ENCODE measurements at regions not wholly inside any gene's neighbourhood (a gene's known extent, or its start where the extent isn't known, plus 50 kb on each side); places are given as distances from the start of the nearest gene placed in this dataset.
"Not testable (repeated sequence)": the region's sequence is repeated elsewhere in the genome, so short reads cannot be mapped to it uniquely, and the experiment has no call there.

DNA sequence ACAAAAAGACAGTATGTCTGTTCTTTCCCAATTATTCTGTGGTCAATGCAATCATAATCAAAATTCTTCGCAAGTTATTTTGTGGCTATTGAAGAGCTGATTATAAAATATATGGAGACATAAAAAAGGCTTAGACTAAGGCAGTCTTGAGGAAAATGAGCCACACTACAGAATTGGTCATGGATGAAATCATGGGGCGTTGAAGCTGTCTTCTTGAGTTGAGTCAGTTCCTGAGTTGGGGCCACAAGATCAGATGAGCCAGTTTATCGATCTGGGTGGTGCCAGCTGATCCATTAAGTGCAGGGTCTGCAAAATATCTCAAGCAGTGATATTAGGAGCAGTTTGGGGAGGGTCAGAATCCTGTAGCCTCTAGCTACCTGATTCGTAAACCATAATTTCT, 96.9 kb upstream of the NUTM2F start:
- not testable (repeated sequence) for DNase-seq; H3K79me1 ChIP-seq (replicated peaks; ENCODE audit: low read length, poor library complexity, severe bottlenecking); H2BK120ac ChIP-seq (ENCODE audit: low read depth, low read length); H3K4ac ChIP-seq (ENCODE audit: low read depth in 1 of 2, low read length in 2 of 2); H3K4me1 ChIP-seq (ENCODE audit: control insufficient read depth, insufficient read depth, low read depth, low read length); H3K9ac ChIP-seq (ENCODE audit: low read length); H3K9me3 ChIP-seq (ENCODE audit: control insufficient read depth, low read length); H2AK5ac ChIP-seq (ENCODE audit: low read length, severe bottlenecking); H3K4me3 ChIP-seq (ENCODE audit: insufficient read depth in 1 of 2, low read depth in 1 of 2, low read length in 2 of 2); H3K18ac ChIP-seq (ENCODE audit: low read depth in 1 of 2, low read length in 2 of 2); H2BK12ac ChIP-seq (ENCODE audit: low read length in 2 of 2); H2BK15ac ChIP-seq (ENCODE audit: low read depth, poor library complexity, severe bottlenecking); H3K23ac ChIP-seq (ENCODE audit: low read length in 2 of 2); H4K91ac ChIP-seq (ENCODE audit: low read length); H3K14ac ChIP-seq (ENCODE audit: low read length in 2 of 2); H2AFZ ChIP-seq (ENCODE audit: low read depth, low read length); H2BK5ac ChIP-seq (ENCODE audit: low read depth, low read length, poor library complexity, severe bottlenecking); H3K27me3 ChIP-seq (ENCODE audit: control insufficient read depth in 1 of 2, insufficient read depth in 1 of 2, low read length in 2 of 2); H3K36me3 ChIP-seq (ENCODE audit: control insufficient read depth in 1 of 2, insufficient read depth in 2 of 2, low read depth in 1 of 2, low read length in 2 of 2); H3K27ac ChIP-seq (ENCODE audit: low read length, poor library complexity, severe bottlenecking); H4K8ac ChIP-seq (ENCODE audit: low read length); H3K4me2 ChIP-seq (ENCODE audit: low read length, poor library complexity, severe bottlenecking)
- WGBS: 98% methylated on average over 2 of the region's 4 CpGs

DNA sequence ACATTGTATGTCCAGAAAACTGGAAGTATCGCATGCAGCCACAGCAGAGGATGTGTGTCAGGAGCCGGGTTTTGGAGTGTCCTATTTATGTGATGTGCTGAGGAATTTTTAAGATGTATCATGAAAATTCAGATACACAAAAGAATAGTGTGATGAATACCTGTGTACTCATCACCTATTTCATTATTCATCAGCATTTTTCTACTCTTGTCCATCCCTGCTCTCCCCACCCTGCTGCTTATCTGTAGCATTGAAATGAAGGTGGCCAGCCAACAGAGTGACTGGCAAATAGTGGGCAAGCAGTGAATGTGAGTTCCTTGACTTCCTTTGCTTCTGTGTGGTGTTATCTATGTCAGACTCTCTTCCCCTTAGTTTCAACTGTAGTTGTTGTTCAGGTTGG, 108.7 kb upstream of the NUTM2F start:
- not testable (repeated sequence) for H2BK15ac ChIP-seq (ENCODE audit: low read depth, poor library complexity, severe bottlenecking); H4K91ac ChIP-seq (ENCODE audit: low read length); H3K14ac ChIP-seq (ENCODE audit: low read length in 2 of 2); H2AK5ac ChIP-seq (ENCODE audit: low read length, severe bottlenecking); H3K4me3 ChIP-seq (ENCODE audit: insufficient read depth in 1 of 2, low read depth in 1 of 2, low read length in 2 of 2); H3K9me3 ChIP-seq (ENCODE audit: control insufficient read depth, low read length); H3K9ac ChIP-seq (ENCODE audit: low read length); H3K79me1 ChIP-seq (replicated peaks; ENCODE audit: low read length, poor library complexity, severe bottlenecking); H2AFZ ChIP-seq (ENCODE audit: low read depth, low read length); H3K27me3 ChIP-seq (ENCODE audit: control insufficient read depth in 1 of 2, insufficient read depth in 1 of 2, low read length in 2 of 2); H2BK12ac ChIP-seq (ENCODE audit: low read length in 2 of 2); H3K4me1 ChIP-seq (ENCODE audit: control insufficient read depth, insufficient read depth, low read depth, low read length); H2BK5ac ChIP-seq (ENCODE audit: low read depth, low read length, poor library complexity, severe bottlenecking); H3K4ac ChIP-seq (ENCODE audit: low read depth in 1 of 2, low read length in 2 of 2); H3K4me2 ChIP-seq (ENCODE audit: low read length, poor library complexity, severe bottlenecking); DNase-seq; H3K27ac ChIP-seq (ENCODE audit: low read length, poor library complexity, severe bottlenecking); H3K18ac ChIP-seq (ENCODE audit: low read depth in 1 of 2, low read length in 2 of 2); H4K8ac ChIP-seq (ENCODE audit: low read length); H2BK120ac ChIP-seq (ENCODE audit: low read depth, low read length); H3K23ac ChIP-seq (ENCODE audit: low read length in 2 of 2)
- no CpG with 5 or more reads among the region's 2 CpGs for WGBS
- H3K36me3 ChIP-seq (ENCODE audit: control insufficient read depth in 1 of 2, insufficient read depth in 2 of 2, low read depth in 1 of 2, low read length in 2 of 2): peaks cover 5 to 21% of the 10 kb centered on the region in 2 experiments

DNA sequence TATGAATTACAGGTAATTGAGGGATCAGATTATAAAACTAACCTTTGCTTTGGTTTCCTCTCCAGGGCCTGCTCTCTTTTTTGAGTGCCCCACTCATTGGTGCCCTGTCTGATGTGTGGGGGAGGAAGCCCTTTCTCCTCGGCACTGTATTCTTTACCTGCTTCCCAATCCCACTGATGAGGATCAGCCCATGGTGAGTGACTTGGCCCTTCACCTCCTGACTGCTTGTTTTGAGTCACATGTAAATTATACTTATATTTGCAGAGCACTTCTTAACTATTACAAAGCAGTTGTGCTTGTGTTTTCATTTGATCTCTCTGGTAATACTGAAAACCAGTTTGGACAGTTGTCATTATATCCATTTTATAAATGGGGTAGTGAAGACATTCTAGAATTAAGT, 109.9 kb upstream of the NUTM2F start:
- H2BK5ac ChIP-seq (ENCODE audit: low read depth, low read length, poor library complexity, severe bottlenecking); H3K79me1 ChIP-seq (replicated peaks; ENCODE audit: low read length, poor library complexity, severe bottlenecking); H3K4me3 ChIP-seq (ENCODE audit: insufficient read depth in 1 of 2, low read depth in 1 of 2, low read length in 2 of 2); H3K27me3 ChIP-seq (ENCODE audit: control insufficient read depth in 1 of 2, insufficient read depth in 1 of 2, low read length in 2 of 2); H3K23ac ChIP-seq (ENCODE audit: low read length in 2 of 2); H2AK5ac ChIP-seq (ENCODE audit: low read length, severe bottlenecking); H2AFZ ChIP-seq (ENCODE audit: low read depth, low read length); H3K18ac ChIP-seq (ENCODE audit: low read depth in 1 of 2, low read length in 2 of 2); H3K9ac ChIP-seq (ENCODE audit: low read length); H2BK120ac ChIP-seq (ENCODE audit: low read depth, low read length); H3K4me2 ChIP-seq (ENCODE audit: low read length, poor library complexity, severe bottlenecking); H3K9me3 ChIP-seq (ENCODE audit: control insufficient read depth, low read length); H3K4ac ChIP-seq (ENCODE audit: low read depth in 1 of 2, low read length in 2 of 2); H2BK15ac ChIP-seq (ENCODE audit: low read depth, poor library complexity, severe bottlenecking); H2BK12ac ChIP-seq (ENCODE audit: low read length in 2 of 2); H4K91ac ChIP-seq (ENCODE audit: low read length); DNase-seq; H3K4me1 ChIP-seq (ENCODE audit: control insufficient read depth, insufficient read depth, low read depth, low read length); H4K8ac ChIP-seq (ENCODE audit: low read length); H3K14ac ChIP-seq (ENCODE audit: low read length in 2 of 2); H3K27ac ChIP-seq (ENCODE audit: low read length, poor library complexity, severe bottlenecking): not testable (repeated sequence)
- no CpG with 5 or more reads among the region's 1 CpG for WGBS
- peaks cover 2 to 31% of the 10 kb centered on the region in 2 experiments for H3K36me3 ChIP-seq (ENCODE audit: control insufficient read depth in 1 of 2, insufficient read depth in 2 of 2, low read depth in 1 of 2, low read length in 2 of 2)

DNA sequence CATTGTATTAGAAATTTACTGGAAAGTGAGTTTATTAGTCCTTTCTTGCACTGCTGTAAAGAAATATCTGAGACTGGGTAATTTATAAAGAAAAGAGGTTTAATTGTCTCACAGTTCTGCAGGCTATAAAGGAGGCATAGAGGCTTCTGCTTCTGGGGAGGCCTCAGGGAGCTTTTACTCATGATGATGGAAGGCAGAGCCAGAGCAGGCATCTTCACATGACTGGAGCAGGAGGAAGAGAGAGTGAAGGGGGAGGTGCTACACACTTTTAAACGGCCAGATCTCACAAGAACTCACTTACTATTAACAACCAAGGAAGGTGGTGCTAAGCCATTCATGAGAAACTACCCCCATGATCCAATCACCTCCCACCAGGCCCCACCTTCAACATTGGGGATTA, 112.7 kb upstream of the NUTM2F start:
- peaks cover 11% of the 10 kb centered on the region for H3K4me1 ChIP-seq (ENCODE audit: control insufficient read depth, insufficient read depth, low read depth, low read length)
- H2BK5ac ChIP-seq (ENCODE audit: low read depth, low read length, poor library complexity, severe bottlenecking); H3K18ac ChIP-seq (ENCODE audit: low read depth in 1 of 2, low read length in 2 of 2); H4K8ac ChIP-seq (ENCODE audit: low read length); H3K9me3 ChIP-seq (ENCODE audit: control insufficient read depth, low read length); H3K27me3 ChIP-seq (ENCODE audit: control insufficient read depth in 1 of 2, insufficient read depth in 1 of 2, low read length in 2 of 2); H2AFZ ChIP-seq (ENCODE audit: low read depth, low read length); H3K4ac ChIP-seq (ENCODE audit: low read depth in 1 of 2, low read length in 2 of 2); H2BK15ac ChIP-seq (ENCODE audit: low read depth, poor library complexity, severe bottlenecking); H3K79me1 ChIP-seq (replicated peaks; ENCODE audit: low read length, poor library complexity, severe bottlenecking); H2BK12ac ChIP-seq (ENCODE audit: low read length in 2 of 2); DNase-seq; H3K27ac ChIP-seq (ENCODE audit: low read length, poor library complexity, severe bottlenecking); H3K23ac ChIP-seq (ENCODE audit: low read length in 2 of 2); H3K4me2 ChIP-seq (ENCODE audit: low read length, poor library complexity, severe bottlenecking); H3K9ac ChIP-seq (ENCODE audit: low read length); H4K91ac ChIP-seq (ENCODE audit: low read length); H3K14ac ChIP-seq (ENCODE audit: low read length in 2 of 2); H2BK120ac ChIP-seq (ENCODE audit: low read depth, low read length); H2AK5ac ChIP-seq (ENCODE audit: low read length, severe bottlenecking); H3K4me3 ChIP-seq (ENCODE audit: insufficient read depth in 1 of 2, low read depth in 1 of 2, low read length in 2 of 2): not testable (repeated sequence)
- no CpG with 5 or more reads among the region's 1 CpG for WGBS
- H3K36me3 ChIP-seq (ENCODE audit: control insufficient read depth in 1 of 2, insufficient read depth in 2 of 2, low read depth in 1 of 2, low read length in 2 of 2): peaks cover 2 to 53% of the 10 kb centered on the region in 2 experiments
